ES-I3 (cell line): ENCODE measurements at regions not wholly inside any gene's neighbourhood (a gene's known extent, or its start where the extent isn't known, plus 50 kb on each side); places are given as distances from the start of the nearest gene placed in this dataset.

Source experiments
- H3K36me3 ChIP-seq: 2 replicates; pipeline ENCODE4 v1.6.1; 2013; ENCODE audit warnings: mild to moderate bottlenecking, low read length, control low read depth, moderate library complexity; ENCODE audit not compliant: insufficient read depth
- H3K4me1 ChIP-seq: 2 replicates; pipeline ENCODE4 v1.6.1; 2013; ENCODE audit warnings: mild to moderate bottlenecking, control low read depth, low read length; ENCODE audit not compliant: insufficient read depth
- H3K9ac ChIP-seq: 2 replicates; pipeline ENCODE4 v1.6.1; 2013; ENCODE audit warnings: low read depth, mild to moderate bottlenecking, low read length, moderate library complexity
- H3K9me3 ChIP-seq: 2 replicates; pipeline ENCODE4 v1.6.1; 2013; ENCODE audit warnings: mild to moderate bottlenecking, low read length, moderate library complexity; ENCODE audit not compliant: control insufficient read depth, insufficient read depth

- Histone ChIP-seq H3K4me1 (0 out of 2 replicates have a peak, but pooled peaks cover 5% of the 10 kb centered on the region), H3K9ac (no peak overlapping the region), H3K36me3 (no peaks in the 10 kb centered on the region), H3K9me3 (no peaks in the 10 kb centered on the region)
Observed at GRCh38 chr18:76656925-76657827, 162.1 kb upstream of the ZNF516 start.

- Histone ChIP-seq H3K4me1 (0 out of 2 replicates have a peak, but pooled peaks cover 5% of the 10 kb centered on the region), H3K36me3 (no peaks in the 10 kb centered on the region), H3K9ac (no peak overlapping the region), H3K9me3 (no peaks in the 10 kb centered on the region)
Observed at GRCh38 chr18:76654577-76654976, 159.5 kb upstream of the ZNF516 start.

DNA sequence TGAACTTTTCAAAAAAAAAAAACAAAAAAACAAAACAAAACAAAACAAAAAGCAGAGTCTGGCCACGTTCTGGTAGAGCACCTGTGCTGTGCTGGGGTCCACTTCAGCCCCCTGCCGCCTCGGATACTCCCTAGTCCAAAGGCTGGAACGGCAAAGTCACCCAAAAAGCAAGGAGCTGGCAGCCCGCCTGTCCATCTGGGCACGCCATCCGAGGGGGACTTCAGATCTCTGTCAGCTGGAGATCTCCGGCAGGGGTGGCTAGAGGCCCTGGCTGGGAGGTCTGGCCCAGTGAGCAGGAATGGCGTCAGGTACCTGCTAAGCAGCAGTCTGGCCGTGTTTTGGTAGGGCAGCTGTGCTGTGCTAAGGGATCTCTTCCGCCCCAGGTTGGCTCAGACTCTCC is 152.3 kb upstream of the ZNF516 start:
- Histone ChIP-seq H3K36me3 (no peaks in the 10 kb centered on the region), H3K9me3 (no peaks in the 10 kb centered on the region), H3K4me1 (no peaks in the 10 kb centered on the region), H3K9ac (no peak overlapping the region)

GRCh38 chr18:76644580-76644979 is 149.5 kb upstream of the ZNF516 start:
- no peaks in the 10 kb centered on the region for H3K4me1 ChIP-seq
- H3K9ac ChIP-seq, result no peak overlapping the region
- no peaks in the 10 kb centered on the region for H3K36me3 ChIP-seq
- no peaks in the 10 kb centered on the region for H3K9me3 ChIP-seq

DNA sequence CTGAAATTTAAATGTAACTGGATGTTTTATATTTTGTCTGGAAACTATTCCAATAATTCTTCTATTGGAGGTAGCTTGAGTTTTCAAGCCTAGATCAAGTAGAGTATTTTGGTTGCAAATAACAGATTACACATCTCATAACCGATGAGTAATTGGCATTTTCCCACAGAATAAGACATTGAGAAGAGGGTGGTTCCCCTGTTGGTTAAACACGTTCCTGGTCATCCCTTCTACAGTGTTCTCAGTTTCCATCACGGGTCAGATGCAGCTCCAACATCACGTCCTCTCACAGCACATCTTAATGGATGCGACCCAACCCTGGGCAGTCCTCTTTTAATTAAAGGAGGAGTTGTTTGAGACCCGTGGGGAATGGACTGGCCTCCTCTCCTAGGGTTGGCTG is 149.0 kb upstream of the ZNF516 start:
- Histone ChIP-seq H3K4me1 (no peaks in the 10 kb centered on the region), H3K9me3 (no peaks in the 10 kb centered on the region), H3K9ac (no peak overlapping the region), H3K36me3 (no peaks in the 10 kb centered on the region)

DNA sequence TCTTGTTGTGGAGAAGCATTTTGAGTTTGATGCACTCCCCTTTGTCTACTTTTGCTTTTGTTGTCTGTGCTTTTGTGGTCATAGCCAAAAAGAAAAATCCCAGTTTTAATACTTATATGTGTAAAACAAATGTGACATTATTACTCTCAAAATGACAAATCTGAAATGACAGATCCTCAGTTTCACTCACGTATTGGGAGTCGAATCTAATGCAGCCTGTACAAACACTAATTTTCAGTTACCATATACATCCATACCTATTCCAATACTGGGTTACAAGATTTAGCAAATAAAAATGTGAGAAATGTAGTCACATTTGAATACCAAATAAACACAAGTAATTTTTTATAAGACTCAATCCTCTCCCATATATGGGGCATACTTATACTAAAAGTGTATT is 148.2 kb upstream of the ZNF516 start:
- Histone ChIP-seq H3K36me3 (no peaks in the 10 kb centered on the region), H3K9ac (no peak overlapping the region), H3K4me1 (no peaks in the 10 kb centered on the region), H3K9me3 (no peaks in the 10 kb centered on the region)

GRCh38 chr18:76640438-76640837 is 145.4 kb upstream of the ZNF516 start:
- no peak overlapping the region for H3K9ac ChIP-seq
- no peaks in the 10 kb centered on the region for H3K4me1 ChIP-seq
- H3K9me3 ChIP-seq, result no peaks in the 10 kb centered on the region
- H3K36me3 ChIP-seq, result no peaks in the 10 kb centered on the region

GRCh38 chr18:76634564-76634963 is 139.5 kb upstream of the ZNF516 start:
- no peaks in the 10 kb centered on the region for H3K36me3 ChIP-seq
- no peak overlapping the region for H3K9ac ChIP-seq
- no peaks in the 10 kb centered on the region for H3K4me1 ChIP-seq
- no peaks in the 10 kb centered on the region for H3K9me3 ChIP-seq

DNA sequence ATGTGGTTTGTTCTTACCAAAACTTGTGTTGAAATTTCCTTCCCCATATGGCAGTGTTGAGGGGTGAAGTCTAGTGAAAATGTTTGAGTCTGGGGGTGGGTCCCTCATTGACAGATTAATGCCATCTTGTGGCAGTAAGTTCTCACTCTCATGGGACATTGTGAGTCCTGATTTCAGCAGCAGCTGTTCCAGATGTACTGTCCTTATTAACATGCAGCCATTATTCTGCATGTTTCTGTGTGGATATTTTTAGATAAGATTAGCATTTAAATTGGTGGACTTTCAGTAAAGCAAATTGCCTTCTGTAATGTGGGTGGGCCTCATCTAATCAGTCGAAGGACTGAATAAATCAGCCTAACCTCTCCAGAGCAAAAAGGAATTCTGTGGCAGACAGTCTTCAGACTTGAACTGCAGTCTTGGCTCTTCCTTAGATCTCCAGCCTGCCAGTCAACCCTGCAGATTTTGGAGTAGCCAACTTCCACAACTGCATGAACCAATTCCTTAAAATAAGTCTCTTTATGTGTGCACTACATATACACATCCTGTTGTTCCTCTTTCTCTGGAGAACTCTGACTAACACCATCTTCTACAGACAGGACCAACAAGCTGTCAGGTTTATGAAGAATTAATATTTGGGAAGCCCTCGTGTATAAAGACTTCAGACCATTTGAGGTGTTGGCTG is 138.7 kb upstream of the ZNF516 start:
- Histone ChIP-seq H3K36me3 (no peaks in the 10 kb centered on the region), H3K9me3 (no peaks in the 10 kb centered on the region), H3K4me1 (no peaks in the 10 kb centered on the region), H3K9ac (no peak overlapping the region)

DNA sequence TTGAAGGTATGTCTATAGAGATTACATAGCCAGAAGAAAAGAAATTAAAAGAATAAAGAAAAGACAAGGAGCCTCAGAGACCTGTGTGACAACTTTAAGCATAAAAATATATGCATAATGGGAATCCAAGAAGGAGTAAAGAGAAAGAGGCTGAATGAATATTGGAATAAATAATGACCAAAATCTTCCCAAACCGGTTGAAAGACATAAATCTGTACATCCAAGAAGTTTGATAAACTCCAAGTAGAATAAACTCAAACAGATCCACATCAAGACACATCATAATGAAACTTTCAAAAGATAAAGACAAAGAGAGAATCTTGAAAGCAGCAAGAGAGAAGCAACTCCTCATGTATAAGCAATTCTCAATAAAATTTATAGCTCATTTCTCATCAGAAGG is 132.4 kb upstream of the ZNF516 start:
- Histone ChIP-seq H3K4me1 (peaks cover 2% of the 10 kb centered on the region; the same call in 1 of the 2 replicates), H3K9me3 (no peaks in the 10 kb centered on the region), H3K36me3 (no peaks in the 10 kb centered on the region), H3K9ac (no peak overlapping the region)

GRCh38 chr18:76626991-76627390 is 131.9 kb upstream of the ZNF516 start:
- no peaks in the 10 kb centered on the region for H3K9me3 ChIP-seq
- no peaks in the 10 kb centered on the region for H3K36me3 ChIP-seq
- H3K4me1 ChIP-seq, result peaks cover 7% of the 10 kb centered on the region
- H3K9ac ChIP-seq, result no peak overlapping the region

GRCh38 chr18:76622651-76623050 is 127.6 kb upstream of the ZNF516 start:
- Histone ChIP-seq H3K4me1 (peaks cover 23% of the 10 kb centered on the region), H3K9me3 (no peaks in the 10 kb centered on the region), H3K36me3 (no peaks in the 10 kb centered on the region), H3K9ac (no peak overlapping the region; the same call in 1 of the 2 replicates)

DNA sequence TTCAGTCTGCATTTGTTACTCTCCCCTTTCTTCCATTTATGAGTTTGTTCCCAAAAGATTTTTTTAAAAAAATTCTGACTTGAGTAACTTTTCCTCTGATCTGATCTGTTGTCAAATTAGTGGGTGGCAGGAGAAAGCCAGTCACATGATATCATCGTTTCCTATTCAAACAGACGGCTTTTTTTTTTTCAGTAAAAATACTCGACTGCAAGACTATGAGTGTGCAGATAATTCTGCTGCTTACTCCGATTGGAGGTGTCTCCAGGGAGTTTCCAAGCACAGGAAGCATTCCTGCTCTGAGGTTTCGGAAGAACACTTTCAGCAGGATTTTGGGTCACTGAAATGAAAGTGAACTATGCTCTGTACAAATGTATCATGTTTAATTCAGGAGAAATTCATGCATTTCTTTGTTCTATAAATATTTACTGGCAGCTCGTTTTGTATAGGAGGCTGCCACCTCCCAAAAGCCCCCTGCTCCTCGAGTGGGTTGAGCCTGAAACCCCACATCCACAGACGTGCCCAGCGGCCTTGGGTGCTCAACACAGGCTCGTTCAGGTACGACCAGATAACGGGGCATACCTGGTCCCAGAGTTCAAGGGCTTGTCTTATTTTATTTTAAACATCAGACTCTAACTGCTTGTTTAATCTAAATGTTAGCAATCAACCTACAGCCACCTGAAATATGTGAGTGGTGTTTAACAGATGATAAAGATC is 126.9 kb upstream of the ZNF516 start:
- H3K36me3 ChIP-seq, result no peaks in the 10 kb centered on the region
- peaks cover 23% of the 10 kb centered on the region for H3K4me1 ChIP-seq
- peak overlapping the region; percentile 54; the same call in 1 of the 2 replicates for H3K9ac ChIP-seq
- H3K9me3 ChIP-seq, result no peaks in the 10 kb centered on the region

GRCh38 chr18:76621226-76621625 is 126.2 kb upstream of the ZNF516 start:
- Histone ChIP-seq H3K4me1 (peaks cover 23% of the 10 kb centered on the region), H3K9ac (peak overlapping the region; percentile 54), H3K9me3 (no peaks in the 10 kb centered on the region), H3K36me3 (no peaks in the 10 kb centered on the region)
